ENCODE measurements at regions not wholly inside any gene's neighbourhood (a gene's known extent, or its start where the extent isn't known, plus 50 kb on each side); places are given as distances from the start of the nearest gene placed in this dataset.
"Not testable (repeated sequence)": the region's sequence is repeated elsewhere in the genome, so short reads cannot be mapped to it uniquely, and the experiment has no call there.

- H3K27me3 ChIP-seq (replicated peaks): no peaks in the 10 kb centered on the region
- no peak overlapping the region for H3K27ac ChIP-seq
- H3K4me3 ChIP-seq: no peak overlapping the region
- H3K36me3 ChIP-seq: no peaks in the 10 kb centered on the region
- H3K4me1 ChIP-seq (replicated peaks): no peaks in the 10 kb centered on the region
- 0 out of 2 replicates have a peak, but pooled peaks cover 3% of the 10 kb centered on the region for H3K9me3 ChIP-seq (replicated peaks)
- no peak for DNase-seq (ENCODE audit: low read depth in 1 of 2, low spot score in 2 of 2)
Observed at GRCh38 chr6:103617642-103618041, 1242.1 kb downstream of the HACE1 start.

- no peak for DNase-seq (ENCODE audit: low read depth in 1 of 2, low spot score in 2 of 2)
- H3K27me3 ChIP-seq (replicated peaks): no peaks in the 10 kb centered on the region
- H3K4me1 ChIP-seq (replicated peaks): no peaks in the 10 kb centered on the region
- H3K9me3 ChIP-seq (replicated peaks): no peaks in the 10 kb centered on the region; the same call in 1 of the 2 replicates
- H3K4me3 ChIP-seq: no peak overlapping the region
- no peaks in the 10 kb centered on the region for H3K36me3 ChIP-seq
- H3K27ac ChIP-seq: no peak overlapping the region
Observed at GRCh38 chr6:103587722-103588121, 1272.0 kb downstream of the HACE1 start.

- no peaks in the 10 kb centered on the region for H3K27me3 ChIP-seq (replicated peaks)
- no peak overlapping the region for H3K27ac ChIP-seq
- H3K4me3 ChIP-seq: no peak overlapping the region
Observed at GRCh38 chr6:103578115-103578514, 1281.6 kb downstream of the HACE1 start.

GRCh38 chr6:103570431-103570830 lies 1289.3 kb downstream of the HACE1 start:
- DNase-seq (ENCODE audit: low read depth in 1 of 2, low spot score in 2 of 2): no peak
- no peaks in the 10 kb centered on the region for H3K27me3 ChIP-seq (replicated peaks)
- no peak overlapping the region for H3K27ac ChIP-seq
- H3K9me3 ChIP-seq (replicated peaks): no peaks in the 10 kb centered on the region
- H3K4me3 ChIP-seq: no peak overlapping the region
- H3K36me3 ChIP-seq: no peaks in the 10 kb centered on the region
- H3K4me1 ChIP-seq (replicated peaks): no peaks in the 10 kb centered on the region

More at GRCh38 chr6:103578115-103578514, 1281.6 kb downstream of the HACE1 start:
- H3K36me3 ChIP-seq: no peaks in the 10 kb centered on the region
- no peak for DNase-seq (ENCODE audit: low read depth in 1 of 2, low spot score in 2 of 2)
- no peaks in the 10 kb centered on the region for H3K9me3 ChIP-seq (replicated peaks)
- H3K4me1 ChIP-seq (replicated peaks): no peaks in the 10 kb centered on the region

- Histone ChIP-seq H3K27me3 (replicated peaks) (no peaks in the 10 kb centered on the region), H3K27ac (no peak overlapping the region), H3K4me3 (no peak overlapping the region), H3K4me1 (replicated peaks) (no peaks in the 10 kb centered on the region), H3K36me3 (no peaks in the 10 kb centered on the region), H3K9me3 (replicated peaks) (no peaks in the 10 kb centered on the region)
- no peak for DNase-seq (ENCODE audit: low read depth in 1 of 2, low spot score in 2 of 2)
Observed at GRCh38 chr6:103554911-103555310, 1304.8 kb downstream of the HACE1 start.

- DNase-seq (ENCODE audit: low read depth in 1 of 2, low spot score in 2 of 2): no peak
- H3K4me3 ChIP-seq: no peak overlapping the region
- H3K27me3 ChIP-seq (replicated peaks): no peaks in the 10 kb centered on the region
- no peaks in the 10 kb centered on the region for H3K9me3 ChIP-seq (replicated peaks)
- no peaks in the 10 kb centered on the region for H3K36me3 ChIP-seq
- H3K4me1 ChIP-seq (replicated peaks): no peaks in the 10 kb centered on the region
- no peak overlapping the region for H3K27ac ChIP-seq
Observed at GRCh38 chr6:103538381-103538780, 1321.3 kb downstream of the HACE1 start.

GRCh38 chr6:103534814-103535213 lies 1324.9 kb downstream of the HACE1 start:
- H3K9me3 ChIP-seq (replicated peaks): no peaks in the 10 kb centered on the region
- H3K4me1 ChIP-seq (replicated peaks): no peaks in the 10 kb centered on the region
- H3K36me3 ChIP-seq: no peaks in the 10 kb centered on the region
- H3K27me3 ChIP-seq (replicated peaks): no peaks in the 10 kb centered on the region
- H3K27ac ChIP-seq: no peak overlapping the region
- no peak for DNase-seq (ENCODE audit: low read depth in 1 of 2, low spot score in 2 of 2)
- H3K4me3 ChIP-seq: no peak overlapping the region

- Histone ChIP-seq H3K9me3 (replicated peaks) (no peaks in the 10 kb centered on the region), H3K27me3 (replicated peaks) (no peaks in the 10 kb centered on the region), H3K36me3 (no peaks in the 10 kb centered on the region), H3K4me1 (replicated peaks) (no peaks in the 10 kb centered on the region), H3K4me3 (no peak overlapping the region), H3K27ac (no peak overlapping the region)
- DNase-seq (ENCODE audit: low read depth in 1 of 2, low spot score in 2 of 2): no peak
Observed at GRCh38 chr6:103534095-103534494, 1325.6 kb downstream of the HACE1 start.

GRCh38 chr6:103522045-103522444 lies 1337.7 kb downstream of the HACE1 start:
- Histone ChIP-seq H3K36me3 (no peaks in the 10 kb centered on the region), H3K9me3 (replicated peaks) (no peaks in the 10 kb centered on the region), H3K27ac (no peak overlapping the region), H3K4me3 (no peak overlapping the region), H3K4me1 (replicated peaks) (no peaks in the 10 kb centered on the region), H3K27me3 (replicated peaks) (no peaks in the 10 kb centered on the region)
- no peak for DNase-seq (ENCODE audit: low read depth in 1 of 2, low spot score in 2 of 2)

- H3K27ac ChIP-seq: no peak overlapping the region
- no peak for DNase-seq (ENCODE audit: low read depth in 1 of 2, low spot score in 2 of 2)
- H3K36me3 ChIP-seq: no peaks in the 10 kb centered on the region
- H3K27me3 ChIP-seq (replicated peaks): no peaks in the 10 kb centered on the region
- H3K9me3 ChIP-seq (replicated peaks): no peaks in the 10 kb centered on the region
- no peak overlapping the region for H3K4me3 ChIP-seq
- no peaks in the 10 kb centered on the region for H3K4me1 ChIP-seq (replicated peaks)
Observed at GRCh38 chr6:103516336-103516735, 1343.4 kb downstream of the HACE1 start.

GRCh38 chr6:103507052-103507451 lies 1352.7 kb downstream of the HACE1 start:
- Histone ChIP-seq H3K9me3 (replicated peaks) (no peaks in the 10 kb centered on the region), H3K4me1 (replicated peaks) (no peaks in the 10 kb centered on the region), H3K27ac (no peak overlapping the region), H3K27me3 (replicated peaks) (no peaks in the 10 kb centered on the region), H3K4me3 (no peak overlapping the region), H3K36me3 (no peaks in the 10 kb centered on the region)
- no peak for DNase-seq (ENCODE audit: low read depth in 1 of 2, low spot score in 2 of 2)

- no peak overlapping the region for H3K4me3 ChIP-seq
- no peaks in the 10 kb centered on the region for H3K36me3 ChIP-seq
- no peak for DNase-seq (ENCODE audit: low read depth in 1 of 2, low spot score in 2 of 2)
- no peaks in the 10 kb centered on the region for H3K27me3 ChIP-seq (replicated peaks)
- H3K9me3 ChIP-seq (replicated peaks): no peaks in the 10 kb centered on the region
- H3K4me1 ChIP-seq (replicated peaks): no peaks in the 10 kb centered on the region
- no peak overlapping the region for H3K27ac ChIP-seq
Observed at GRCh38 chr6:103505155-103505518, 1354.6 kb downstream of the HACE1 start.

GRCh38 chr6:103504501-103505154 lies 1355.1 kb downstream of the HACE1 start:
- H3K27me3 ChIP-seq (replicated peaks): no peaks in the 10 kb centered on the region
- no peak overlapping the region for H3K4me3 ChIP-seq
- no peaks in the 10 kb centered on the region for H3K9me3 ChIP-seq (replicated peaks)
- H3K27ac ChIP-seq: no peak overlapping the region
- no peaks in the 10 kb centered on the region for H3K4me1 ChIP-seq (replicated peaks)
- no peaks in the 10 kb centered on the region for H3K36me3 ChIP-seq
- DNase-seq (ENCODE audit: low read depth in 1 of 2, low spot score in 2 of 2): no peak

GRCh38 chr6:103496588-103496987 lies 1363.1 kb downstream of the HACE1 start:
- H3K4me1 ChIP-seq (replicated peaks); H3K4me3 ChIP-seq; H3K36me3 ChIP-seq; DNase-seq (ENCODE audit: low read depth in 1 of 2, low spot score in 2 of 2); H3K9me3 ChIP-seq (replicated peaks); H3K27ac ChIP-seq; H3K27me3 ChIP-seq (replicated peaks): not testable (repeated sequence)

GRCh38 chr6:103456652-103457051 lies 1403.1 kb downstream of the HACE1 start:
- Histone ChIP-seq H3K9me3 (replicated peaks) (no peaks in the 10 kb centered on the region; the same call in 1 of the 2 replicates), H3K4me3 (no peak overlapping the region), H3K27ac (no peak overlapping the region), H3K36me3 (no peaks in the 10 kb centered on the region), H3K4me1 (replicated peaks) (no peaks in the 10 kb centered on the region), H3K27me3 (replicated peaks) (no peaks in the 10 kb centered on the region)
- DNase-seq (ENCODE audit: low read depth in 1 of 2, low spot score in 2 of 2): no peak

Measured in SJSA1 (cell line).